ENCODE measurements at regions not wholly inside any gene's neighbourhood (a gene's known extent, or its start where the extent isn't known, plus 50 kb on each side); places are given as distances from the start of the nearest gene placed in this dataset.
"Not testable (repeated sequence)": the region's sequence is repeated elsewhere in the genome, so short reads cannot be mapped to it uniquely, and the experiment has no call there.

- DNase-seq (ENCODE audit: low read depth in 2 of 2) = no peak
Measured at GRCh38 chr9:87781331-87781730, 55.4 kb downstream of the CTSL start.

GRCh38 chr9:87783180-87783579, 57.3 kb downstream of the CTSL start:
- DNase-seq (ENCODE audit: low read depth in 2 of 2) = no peak

- DNase-seq (ENCODE audit: low read depth in 2 of 2) = not testable (repeated sequence)
Measured at GRCh38 chr9:87785315-87785970, 59.5 kb downstream of the CTSL start.

- DNase-seq (ENCODE audit: low read depth in 2 of 2) = no peak
Measured at GRCh38 chr9:87786423-87786822, 60.5 kb downstream of the CTSL start.

- no peak for DNase-seq (ENCODE audit: low read depth in 2 of 2)
Measured at GRCh38 chr9:87786876-87787275, 61.0 kb downstream of the CTSL start.

GRCh38 chr9:87787735-87788134, 61.8 kb downstream of the CTSL start:
- no peak for DNase-seq (ENCODE audit: low read depth in 2 of 2)

GRCh38 chr9:87792831-87793288, 66.9 kb downstream of the CTSL start:
- peak in 1 of 2 donors; percentile 10 for DNase-seq (ENCODE audit: low read depth in 2 of 2)

GRCh38 chr9:87793292-87793691, 67.4 kb downstream of the CTSL start:
- DNase-seq (ENCODE audit: low read depth in 2 of 2) = no peak

GRCh38 chr9:87795178-87795577, 69.3 kb downstream of the CTSL start:
- DNase-seq (ENCODE audit: low read depth in 2 of 2) = no peak

- DNase-seq (ENCODE audit: low read depth in 2 of 2) = no peak
Measured at GRCh38 chr9:87796196-87796595, 70.3 kb downstream of the CTSL start.

GRCh38 chr9:87798261-87798833, 72.4 kb downstream of the CTSL start:
- DNase-seq (ENCODE audit: low read depth in 2 of 2) = no peak

GRCh38 chr9:87799503-87799902, 73.6 kb downstream of the CTSL start:
- no peak for DNase-seq (ENCODE audit: low read depth in 2 of 2)

- no peak for DNase-seq (ENCODE audit: low read depth in 2 of 2)
Measured at GRCh38 chr9:87800456-87800855, 74.5 kb downstream of the CTSL start.

- DNase-seq (ENCODE audit: low read depth in 2 of 2) = no peak
Measured at GRCh38 chr9:87801013-87801412, 75.1 kb downstream of the CTSL start.

- DNase-seq (ENCODE audit: low read depth in 2 of 2) = no peak
Measured at GRCh38 chr9:87803166-87803565, 77.2 kb downstream of the CTSL start.

- no peak for DNase-seq (ENCODE audit: low read depth in 2 of 2)
Measured at GRCh38 chr9:87803623-87804345, 77.9 kb downstream of the CTSL start.

- no peak for DNase-seq (ENCODE audit: low read depth in 2 of 2)
Measured at GRCh38 chr9:87805259-87805658, 77.4 kb upstream of the SPATA31E1 start.

GRCh38 chr9:87810008-87810407, 72.7 kb upstream of the SPATA31E1 start:
- DNase-seq (ENCODE audit: low read depth in 2 of 2) = no peak

GRCh38 chr9:87810679-87811178, 71.9 kb upstream of the SPATA31E1 start:
- DNase-seq (ENCODE audit: low read depth in 2 of 2) = no peak

- no peak for DNase-seq (ENCODE audit: low read depth in 2 of 2)
Measured at GRCh38 chr9:87812375-87813118, 70.1 kb upstream of the SPATA31E1 start.

GRCh38 chr9:87813119-87813463, 69.6 kb upstream of the SPATA31E1 start:
- DNase-seq (ENCODE audit: low read depth in 2 of 2) = no peak

GRCh38 chr9:87816036-87816435, 66.6 kb upstream of the SPATA31E1 start:
- no peak for DNase-seq (ENCODE audit: low read depth in 2 of 2)
